H1 (cell line): ENCODE measurements at regions not wholly inside any gene's neighbourhood (a gene's known extent, or its start where the extent isn't known, plus 50 kb on each side); places are given as distances from the start of the nearest gene placed in this dataset.

Source experiments
- CTCF ChIA-PET: fragments of 300-600 bp; sonication (Branson Sonifier 250); formaldehyde crosslinking; loops from one replicate; lab custom pipeline; 2021; ENCODE audit not compliant: partially characterized antibody; lab: Charles Lee
- POLR2A ChIA-PET: fragments of 300-600 bp; sonication (Branson Sonifier 250); formaldehyde crosslinking; loops from one replicate; lab custom pipeline; 2021; ENCODE audit warnings: inconsistent platforms; ENCODE audit not compliant: partially characterized antibody; lab: Charles Lee
- DNase-seq, 2 experiments: peaks; one replicate each; pipeline versions ENCODE4 v3.0.0 to v3.0.0-alpha.2; 2010 to 2022; ENCODE audit warnings: low spot score in 2 of 2, low read depth in 1 of 2, mixed read lengths in 1 of 2
- FAIRE-seq: peaks from 2 replicates; lab custom pipeline; 2011; peaks lifted over from hg19 to GRCh38; lab: Jason Lieb, UNC
- H2AFZ ChIP-seq: 2 replicates; pipeline ENCODE4 v1.8.1; 2012; ENCODE audit warnings: low read length, inconsistent platforms
- H2AK5ac ChIP-seq: 2 replicates; pipeline ENCODE4 v1.6.1; 2013; ENCODE audit warnings: low read depth, low read length
- H2BK120ac ChIP-seq: replicated peaks from 2 replicates; pipeline ENCODE3; 2013; ENCODE audit warnings: low read depth, low read length, inconsistent platforms
- H2BK12ac ChIP-seq: 2 replicates; pipeline ENCODE4 v1.6.1; 2013; ENCODE audit warnings: low read depth, low read length
- H2BK15ac ChIP-seq: 2 replicates; pipeline ENCODE4 v1.6.1; 2013; ENCODE audit warnings: low read length
- H2BK20ac ChIP-seq: 2 replicates; pipeline ENCODE4 v1.6.1; 2013; ENCODE audit warnings: low read length
- H2BK5ac ChIP-seq: 2 replicates; pipeline ENCODE4 v1.6.1; 2013; ENCODE audit warnings: low read depth, low read length
- H3K14ac ChIP-seq: 2 replicates; pipeline ENCODE4 v1.6.1; 2013; ENCODE audit warnings: inconsistent platforms; ENCODE audit not compliant: insufficient read length
- H3K18ac ChIP-seq: 2 replicates; pipeline ENCODE4 v1.6.1; 2013; ENCODE audit warnings: low read length; ENCODE audit errors: extremely low read depth
- H3K23ac ChIP-seq: 2 replicates; pipeline ENCODE4 v1.6.1; 2013; ENCODE audit warnings: inconsistent platforms; ENCODE audit not compliant: insufficient read length
- H3K23me2 ChIP-seq: 2 replicates; pipeline ENCODE4 v1.6.1; 2013; ENCODE audit warnings: low read depth, low read length
- H3K27ac ChIP-seq: 2 replicates; pipeline ENCODE4 v1.6.1; 2011; ENCODE audit warnings: low read depth, low read length, inconsistent platforms
- H3K27me3 ChIP-seq, 4 experiments: replicated peaks in 1 of 4; 1 replicate in 1 of 4; 2 replicates in 3 of 4; pipeline versions ENCODE4 v1.6.1 to v1.8.1; 2011 to 2013; ENCODE audit warnings: low read length in 3 of 4, mild to moderate bottlenecking in 3 of 4, inconsistent platforms in 2 of 4, mixed read lengths in 2 of 4, moderate library complexity in 1 of 4; ENCODE audit not compliant: control insufficient read depth in 3 of 4, insufficient read depth in 3 of 4; ENCODE audit errors: extremely low read depth in 1 of 4
- H3K36me3 ChIP-seq, 4 experiments: 2 replicates each; pipeline versions ENCODE4 v1.6.1 to v1.8.1; 2011 to 2013; ENCODE audit warnings: mild to moderate bottlenecking in 4 of 4, low read length in 3 of 4, moderate library complexity in 2 of 4, control low read depth in 1 of 4, inconsistent platforms in 1 of 4; ENCODE audit not compliant: insufficient read depth in 4 of 4, control insufficient read depth in 2 of 4
- H3K4ac ChIP-seq: replicated peaks from 2 replicates; pipeline ENCODE3; 2013; ENCODE audit warnings: low read length, low read depth, mixed read lengths, inconsistent platforms; ENCODE audit not compliant: insufficient read length
- H3K4me1 ChIP-seq, 4 experiments: replicated peaks in 1 of 4; 1 replicate in 1 of 4; 2 replicates in 3 of 4; pipeline versions ENCODE4 v1.6.1 to v1.8.1; 2011 to 2013; ENCODE audit warnings: low read length in 3 of 4, inconsistent platforms in 2 of 4, mixed read lengths in 1 of 4; ENCODE audit not compliant: insufficient read depth in 4 of 4, control insufficient read depth in 3 of 4
- H3K4me2 ChIP-seq, 2 experiments: 2 replicates each; pipeline versions ENCODE4 v1.6.1 to v1.8.1; 2011 to 2013; ENCODE audit warnings: low read depth in 2 of 2, low read length in 2 of 2, control low read depth in 1 of 2, inconsistent platforms in 1 of 2, mild to moderate bottlenecking in 1 of 2; ENCODE audit not compliant: insufficient read depth in 1 of 2
- H3K4me3 ChIP-seq, 4 experiments: fragments of 200-600, 300-600 bp in 1 of 4; sonication (generic), shearing (Covaris generic), sonication (Bioruptor Twin) in 1 of 4; 2 replicates each; pipeline versions ENCODE4 v1.5.1 to v1.8.1; 2011 to 2016; ENCODE audit warnings: low read length in 4 of 4, low read depth in 3 of 4, control low read depth in 2 of 4, inconsistent platforms in 2 of 4, mild to moderate bottlenecking in 2 of 4, mixed read lengths in 1 of 4, moderate library complexity in 1 of 4; ENCODE audit not compliant: insufficient read depth in 2 of 4; ENCODE audit errors: extremely low read depth in 1 of 4
- H3K56ac ChIP-seq: replicated peaks from 2 replicates; pipeline ENCODE3; 2013; ENCODE audit warnings: low read depth, mild to moderate bottlenecking, mixed read lengths, low read length, inconsistent platforms; ENCODE audit not compliant: insufficient read length
- H3K79me1 ChIP-seq: 2 replicates; pipeline ENCODE4 v1.6.1; 2013; ENCODE audit warnings: low read depth, low read length, control low read depth
- H3K79me2 ChIP-seq, 2 experiments: 2 replicates each; pipeline versions ENCODE4 v1.6.1 to v1.8.1; 2012 to 2013; ENCODE audit warnings: low read length in 2 of 2, mild to moderate bottlenecking in 2 of 2, inconsistent platforms in 1 of 2; ENCODE audit not compliant: insufficient read depth in 2 of 2, control insufficient read depth in 1 of 2
- H3K9ac ChIP-seq, 4 experiments: replicated peaks in 1 of 4; 1 replicate in 1 of 4; 2 replicates in 3 of 4; pipeline versions ENCODE4 v1.6.1 to v1.8.1; 2011 to 2013; ENCODE audit warnings: low read depth in 3 of 4, low read length in 3 of 4, control low read depth in 2 of 4, mild to moderate bottlenecking in 2 of 4, moderate library complexity in 2 of 4, inconsistent platforms in 1 of 4; ENCODE audit errors: extremely low read depth in 1 of 4
- H3K9me3 ChIP-seq, 2 experiments: 2 replicates each; pipeline versions ENCODE4 v1.6.1 to v1.8.1; 2012 to 2013; ENCODE audit warnings: mild to moderate bottlenecking in 2 of 2, moderate library complexity in 2 of 2, control low read depth in 1 of 2, inconsistent platforms in 1 of 2, low read depth in 1 of 2, low read length in 1 of 2, mixed read lengths in 1 of 2; ENCODE audit not compliant: insufficient read depth in 2 of 2
- H4K20me1 ChIP-seq, 2 experiments: replicated peaks in 1 of 2; 2 replicates each; pipeline versions ENCODE3 to v1.8.1; 2011 to 2013; ENCODE audit warnings: inconsistent platforms in 2 of 2, low read length in 2 of 2, mild to moderate bottlenecking in 1 of 2; ENCODE audit not compliant: insufficient read depth in 2 of 2, control insufficient read depth in 1 of 2
- H4K5ac ChIP-seq: 2 replicates; pipeline ENCODE4 v1.6.1; 2013; ENCODE audit warnings: low read length, low read depth, mixed read lengths, inconsistent platforms; ENCODE audit not compliant: insufficient read length
- H4K8ac ChIP-seq: 2 replicates; pipeline ENCODE4 v1.8.0; 2013; ENCODE audit warnings: mild to moderate bottlenecking, moderate library complexity, low read length, inconsistent platforms; ENCODE audit not compliant: insufficient read depth; ENCODE audit errors: extremely low read depth
- H4K91ac ChIP-seq: replicated peaks from 2 replicates; pipeline ENCODE3; 2013; ENCODE audit warnings: low read length, mixed read lengths, inconsistent platforms; ENCODE audit not compliant: insufficient read length
- BRCA1 ChIP-seq: IDR thresholded peaks from 2 replicates; pipeline ENCODE4 v1.6.1; 2012; ENCODE audit warnings: low read depth, low read length, improper control_type of control experiment
- FOSL1 ChIP-seq: IDR thresholded peaks from 2 replicates; pipeline ENCODE4 v1.6.1; 2011; ENCODE audit warnings: mild to moderate bottlenecking, low read depth, low read length, moderate library complexity; ENCODE audit not compliant: insufficient read depth
- GABPA ChIP-seq: IDR thresholded peaks from 2 replicates; pipeline ENCODE4 v1.6.1; 2011; ENCODE audit warnings: mild to moderate bottlenecking, low read length, moderate library complexity, borderline replicate concordance; ENCODE audit not compliant: insufficient read depth
- KDM4A ChIP-seq: IDR thresholded peaks from one replicate; pipeline ENCODE4 v1.7.1; 2012; ENCODE audit warnings: low read depth, mild to moderate bottlenecking, moderate library complexity, low read length, inconsistent platforms; ENCODE audit not compliant: severe bottlenecking
- KDM5A ChIP-seq: fragments of 200-600 bp; IDR thresholded peaks from 2 replicates; pipeline ENCODE4 v1.7.1; 2012; ENCODE audit warnings: mild to moderate bottlenecking, low read length, inconsistent platforms, mixed read lengths
- PHF8 ChIP-seq: fragments of 200-600 bp; sonication (generic); conservative IDR thresholded peaks from 2 replicates; pipeline ENCODE4 v1.7.1; 2012; ENCODE audit warnings: low read depth, mild to moderate bottlenecking, inconsistent platforms, low read length, moderate library complexity
- POLR2AphosphoS5 ChIP-seq: IDR thresholded peaks from 2 replicates; pipeline ENCODE4 v1.6.1; 2011; ENCODE audit warnings: low read depth, low read length
- SIN3A ChIP-seq, 2 experiments: IDR thresholded peaks in 1 of 2; conservative IDR thresholded peaks in 1 of 2; 2 replicates each; pipeline ENCODE4 v1.6.1; 2011 to 2012; ENCODE audit warnings: low read length in 2 of 2, improper control_type of control experiment in 1 of 2, low read depth in 1 of 2, mild to moderate bottlenecking in 1 of 2
- TBP ChIP-seq: IDR thresholded peaks from 2 replicates; pipeline ENCODE4 v1.6.1; 2011; ENCODE audit warnings: low read depth, low read length, improper control_type of control experiment
- WGBS, 2 experiments: shearing (Covaris generic) in 1 of 2; methylation state at CpG; one replicate each; pipeline versions ENCODE4 v1.1.6 to v1.1.7; 2013 to 2015; ENCODE audit warnings: low lambda C conversion rate in 2 of 2, mixed read lengths in 2 of 2, inconsistent platforms in 1 of 2, low coverage in 1 of 2, missing lambda C conversion rate in 1 of 2; ENCODE audit not compliant: insufficient replicate concordance in 2 of 2, insufficient coverage in 1 of 2, insufficient read length in 1 of 2; ENCODE audit errors: extremely low coverage in 1 of 2, missing lambda C conversion rate in 1 of 2; 5-methylcytosine and 5-hydroxymethylcytosine counted together
- TF ChIP-seq, protein P1 (sequence below): IDR thresholded peaks from 2 replicates; pipeline ENCODE4 v1.6.1; 2012; ENCODE audit warnings: inconsistent platforms

GRCh38 chr14:34257505-34257904 is 204.5 kb downstream of the SPTSSA start:
- Histone ChIP-seq H3K4ac (no peak overlapping the region), H3K23me2 (no peaks in the 10 kb centered on the region), H4K20me1 (no peaks in the 10 kb centered on the region), H3K79me2 (no peaks in the 10 kb centered on the region), H4K91ac (no peak overlapping the region), H3K14ac (no peak overlapping the region), H3K4me2 (no peak overlapping the region), H3K18ac (no peak overlapping the region), H3K23ac (no peak overlapping the region), H3K4me1 (no peaks in the 10 kb centered on the region), H2BK20ac (no peak overlapping the region), H3K9me3 (no peaks in the 10 kb centered on the region), H4K8ac (no peak overlapping the region), H3K27ac (no peak overlapping the region), H2BK120ac (no peak overlapping the region), H3K9ac (no peak overlapping the region), H3K4me3 (no peak overlapping the region), H4K5ac (no peak overlapping the region), H2BK15ac (no peak overlapping the region), H3K27me3 (no peaks in the 10 kb centered on the region), H2AK5ac (no peak overlapping the region), H3K79me1 (no peaks in the 10 kb centered on the region), H3K36me3 (no peaks in the 10 kb centered on the region), H3K56ac (no peak overlapping the region), H2BK12ac (no peak overlapping the region), H2BK5ac (no peak overlapping the region), H2AFZ (0 out of 2 replicates have a peak overlapping the region, but pooled peaks have one; percentile 15)
- no peak for FAIRE-seq
- ChIA-PET POLR2A (no interaction called here), CTCF (no interaction called here)
- TF ChIP-seq, protein P1, sequence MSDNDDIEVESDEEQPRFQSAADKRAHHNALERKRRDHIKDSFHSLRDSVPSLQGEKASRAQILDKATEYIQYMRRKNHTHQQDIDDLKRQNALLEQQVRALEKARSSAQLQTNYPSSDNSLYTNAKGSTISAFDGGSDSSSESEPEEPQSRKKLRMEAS = no peak
- TF ChIP-seq KDM4A = no peak
- no peak for TF ChIP-seq PHF8
- TF ChIP-seq FOSL1 = no peak
- TF ChIP-seq GABPA = no peak
- TF ChIP-seq KDM5A = no peak
- TF ChIP-seq SIN3A (conservative IDR thresholded peaks at IDR 0.05 in 1 of 2, IDR thresholded peaks at IDR 0.05 in 1 of 2; ENCODE audit: low read depth in 1 of 2, low read length in 2 of 2) = no peak
- no peak for TF ChIP-seq POLR2AphosphoS5
- no peak for TF ChIP-seq BRCA1
- no peak for TF ChIP-seq TBP
- no peak for DNase-seq
- WGBS, 2 experiments = 86% methylated on average over 4 of the region's 4 CpGs; no CpG with 5 or more reads in 1 of the 2 experiments
